GM21529 (cell line): ENCODE measurements at regions not wholly inside any gene's neighbourhood (a gene's known extent, or its start where the extent isn't known, plus 50 kb on each side); places are given as distances from the start of the nearest gene placed in this dataset.

Source experiments
- ATAC-seq: cut with Tn5 transposase; IDR thresholded peaks from one replicate; pipeline ENCODE4 v1.9.1; 2021; ENCODE audit not compliant: unreplicated experiment

DNA sequence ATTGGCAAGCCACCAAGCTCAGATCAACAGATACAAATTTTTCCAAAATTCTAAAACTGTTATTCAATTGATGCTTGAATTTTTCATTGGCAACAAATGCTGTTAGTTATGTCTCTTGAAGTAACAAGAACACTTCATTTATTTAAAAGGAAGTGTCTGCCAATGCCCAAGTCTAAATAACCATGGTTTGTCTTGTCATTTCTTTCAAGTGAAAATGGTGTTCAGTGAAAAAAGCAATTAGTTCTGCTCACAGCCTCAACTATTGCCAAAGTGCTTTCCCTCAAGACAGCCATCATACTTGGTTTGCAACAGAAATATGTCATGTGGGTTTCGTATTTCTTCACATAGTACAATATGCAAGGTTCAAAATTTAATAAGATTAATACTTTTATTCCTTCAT is 312.6 kb upstream of the LMCD1 start:
- ATAC-seq, result no peak

- ATAC-seq, result no peak
Measured at GRCh38 chr3:8191406-8191805, 310.2 kb upstream of the LMCD1 start.

DNA sequence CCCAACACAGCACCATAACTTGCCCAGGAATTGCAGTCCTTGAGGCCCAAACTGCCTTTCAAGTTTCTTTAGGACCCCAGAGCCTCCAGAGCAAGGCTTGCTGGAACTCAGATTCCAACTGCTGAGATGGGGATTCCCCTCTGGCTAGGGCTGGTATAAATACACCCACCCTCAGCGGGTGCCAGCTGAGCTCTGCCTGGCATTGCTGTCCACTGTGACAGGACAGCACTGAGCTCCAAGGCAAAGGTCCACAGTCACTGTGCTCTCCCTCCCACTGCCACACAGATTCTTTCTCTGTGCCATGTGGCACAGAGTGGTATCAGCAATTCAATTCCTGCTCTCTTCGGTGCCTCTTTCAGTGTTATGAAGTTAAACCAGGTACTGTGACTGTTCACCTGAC is 304.2 kb upstream of the LMCD1 start:
- no peak for ATAC-seq

DNA sequence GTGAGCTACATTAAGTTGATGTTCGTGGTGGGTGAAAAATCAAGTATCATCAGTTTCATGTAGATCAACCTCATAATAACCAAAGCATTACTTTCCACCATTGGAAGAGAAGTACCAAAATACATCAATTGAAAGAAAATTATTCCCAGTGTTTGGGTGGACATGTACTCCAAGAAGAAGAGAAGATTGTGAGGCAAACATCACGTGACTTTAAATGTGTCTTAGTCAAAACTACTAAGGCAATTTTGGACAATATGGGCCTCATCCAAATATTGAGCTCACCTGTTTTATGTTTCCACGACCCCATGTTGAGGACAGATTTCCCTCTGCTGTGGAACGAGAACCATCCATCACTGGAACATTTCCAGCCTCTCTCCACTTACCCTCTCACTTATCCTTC is 303.0 kb upstream of the LMCD1 start:
- no peak for ATAC-seq

- no peak for ATAC-seq
Measured at GRCh38 chr3:8200996-8201395, 300.6 kb upstream of the LMCD1 start.

- ATAC-seq, result no peak
Measured at GRCh38 chr3:8201886-8202285, 299.7 kb upstream of the LMCD1 start.

DNA sequence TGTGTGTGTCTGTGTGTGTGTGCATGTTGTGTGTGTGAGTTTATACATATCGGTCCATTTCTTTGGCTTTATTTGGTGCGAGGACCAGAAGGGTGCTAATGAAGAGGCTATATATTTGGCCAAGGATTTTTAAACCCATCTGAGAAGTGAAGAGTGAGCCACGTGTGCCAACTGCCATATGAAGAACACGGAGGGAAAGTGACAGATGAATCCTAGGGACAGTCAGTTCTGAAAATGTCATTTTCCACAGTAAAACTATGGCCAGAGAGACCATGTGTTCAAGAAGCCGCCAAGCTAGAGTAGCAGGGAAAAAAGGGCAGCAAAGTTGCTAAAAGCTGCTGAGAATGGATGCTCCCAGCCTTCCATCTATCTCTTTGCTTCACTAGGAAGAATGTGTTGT is 297.3 kb upstream of the LMCD1 start:
- no peak for ATAC-seq

GRCh38 chr3:8204853-8205650 is 296.6 kb upstream of the LMCD1 start:
- ATAC-seq, result no peak

DNA sequence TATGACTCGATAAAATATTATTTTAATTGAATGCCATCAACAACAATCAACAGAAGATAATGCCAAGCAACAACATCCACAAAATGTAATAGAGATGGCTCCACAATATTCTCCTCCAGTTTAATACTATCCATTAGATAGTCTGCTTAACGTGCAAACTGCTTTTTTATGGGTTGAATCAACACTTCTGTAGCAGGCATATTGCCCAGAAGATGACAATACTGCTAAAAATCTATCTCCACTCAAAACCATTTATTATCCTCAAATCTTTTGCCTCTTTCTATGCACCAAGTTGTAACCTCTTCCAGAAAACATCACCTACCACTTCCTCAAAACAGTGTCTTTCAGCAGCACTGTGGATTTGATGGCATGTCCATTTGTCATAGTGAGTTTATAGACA is 295.7 kb upstream of the LMCD1 start:
- no peak for ATAC-seq

GRCh38 chr3:8206971-8207617 is 294.5 kb upstream of the LMCD1 start:
- no peak for ATAC-seq

DNA sequence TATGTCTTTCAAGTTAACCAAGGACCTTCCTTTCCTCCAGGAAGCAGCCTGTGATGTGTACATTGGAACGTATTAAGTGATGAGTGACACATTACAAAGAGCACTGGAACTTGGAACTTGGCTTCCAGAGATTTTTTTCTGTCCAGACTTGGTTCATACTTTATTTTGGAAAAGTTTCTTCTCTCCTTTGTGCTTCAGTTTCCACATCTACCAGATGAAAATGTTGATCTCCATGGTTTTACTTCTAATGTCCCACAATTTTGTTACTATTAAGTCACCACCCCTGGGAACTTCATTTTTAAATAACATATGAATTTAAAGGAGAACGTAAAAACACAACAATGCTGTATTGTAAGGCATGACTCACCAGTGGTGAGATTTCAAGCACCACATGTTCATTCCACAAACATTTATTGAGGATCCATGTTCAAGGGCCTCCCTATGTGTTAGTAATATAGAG is 290.7 kb upstream of the LMCD1 start:
- no peak for ATAC-seq

DNA sequence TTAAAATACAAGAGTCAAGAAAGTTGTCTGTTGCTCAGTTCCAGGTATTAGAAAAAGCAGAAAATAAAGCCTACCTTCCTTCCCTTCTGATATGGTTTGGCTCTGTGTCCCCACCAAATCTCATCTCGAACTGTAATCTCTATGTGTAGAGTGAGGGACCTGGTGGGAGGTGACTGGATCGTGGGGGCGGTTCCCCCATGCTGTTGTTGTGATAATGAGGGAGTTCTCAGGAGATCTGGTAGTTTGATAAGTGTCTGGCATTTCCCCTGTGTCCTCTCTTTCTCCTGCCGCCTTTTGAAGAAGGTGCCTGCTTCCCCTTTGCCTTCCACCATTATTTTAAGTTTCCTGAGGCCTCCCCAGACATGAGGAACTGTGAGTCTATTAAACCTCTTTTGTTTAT is 288.8 kb upstream of the LMCD1 start:
- no peak for ATAC-seq

DNA sequence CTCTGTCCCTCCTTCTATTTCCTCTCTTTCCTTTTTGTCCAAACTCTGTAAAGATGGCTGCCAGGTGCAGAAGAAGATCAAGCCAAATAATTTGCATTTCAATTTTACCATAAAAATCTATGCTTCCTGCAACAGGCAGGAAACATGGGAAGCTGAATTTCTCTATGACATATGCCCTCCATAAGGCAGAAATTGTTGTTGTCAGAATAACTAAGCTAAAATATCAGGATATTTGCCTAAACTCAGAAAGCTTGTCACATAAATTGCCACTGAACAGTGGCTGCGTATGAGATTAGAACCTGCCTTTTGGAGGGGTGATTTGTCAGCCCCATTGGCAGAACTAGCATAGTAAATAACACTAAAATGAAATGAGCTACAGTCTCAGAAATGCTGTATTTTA is 288.3 kb upstream of the LMCD1 start:
- ATAC-seq, result no peak

- ATAC-seq, result no peak
Measured at GRCh38 chr3:8215821-8216220, 285.8 kb upstream of the LMCD1 start.

DNA sequence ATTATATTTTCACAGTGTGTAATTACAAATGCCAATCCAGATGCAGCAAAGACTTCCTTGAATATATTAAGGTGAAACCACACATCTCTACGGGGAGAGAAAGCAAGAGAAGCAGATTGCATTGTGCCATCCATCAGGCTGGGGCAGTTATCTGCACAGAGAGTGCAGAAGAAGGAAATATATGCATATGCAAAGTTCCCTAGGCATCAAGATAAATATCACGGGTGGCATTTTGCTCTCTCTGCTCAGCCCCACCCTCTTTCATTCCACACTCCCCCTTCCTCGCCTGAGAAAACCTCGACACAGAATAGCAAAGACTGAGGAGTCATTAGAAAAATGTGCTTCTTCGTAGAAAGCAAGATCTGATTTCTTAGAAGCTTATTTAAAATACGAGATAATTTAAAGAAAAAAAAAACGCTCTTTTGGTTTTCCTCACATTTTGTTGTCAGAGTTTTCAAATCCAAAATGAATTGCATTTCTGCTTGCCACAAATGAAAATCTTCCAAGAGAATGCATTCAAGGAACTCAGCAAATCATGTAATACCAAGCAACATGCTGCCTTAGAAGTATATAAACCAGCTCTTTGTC is 283.2 kb upstream of the LMCD1 start:
- no peak for ATAC-seq

DNA sequence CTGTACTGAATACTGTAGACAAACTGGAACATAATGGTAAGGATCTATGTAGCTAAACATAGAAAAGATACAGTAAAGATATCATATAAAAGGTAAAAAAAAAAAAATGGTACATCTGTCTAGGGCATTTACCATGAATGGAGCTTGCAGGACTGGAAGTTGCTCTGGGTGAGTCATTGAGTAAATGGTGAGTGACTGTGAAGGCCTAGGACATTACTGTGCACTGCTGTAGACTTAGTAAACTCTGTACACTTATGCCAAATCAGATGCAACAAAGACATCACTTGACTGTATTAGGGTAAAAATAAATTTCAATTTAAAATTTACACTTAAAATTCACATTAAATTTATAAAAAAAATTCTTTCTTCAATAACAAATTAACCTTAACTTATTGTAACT is 281.3 kb upstream of the LMCD1 start:
- no peak for ATAC-seq

GRCh38 chr3:8223766-8224165 is 277.9 kb upstream of the LMCD1 start:
- no peak for ATAC-seq

DNA sequence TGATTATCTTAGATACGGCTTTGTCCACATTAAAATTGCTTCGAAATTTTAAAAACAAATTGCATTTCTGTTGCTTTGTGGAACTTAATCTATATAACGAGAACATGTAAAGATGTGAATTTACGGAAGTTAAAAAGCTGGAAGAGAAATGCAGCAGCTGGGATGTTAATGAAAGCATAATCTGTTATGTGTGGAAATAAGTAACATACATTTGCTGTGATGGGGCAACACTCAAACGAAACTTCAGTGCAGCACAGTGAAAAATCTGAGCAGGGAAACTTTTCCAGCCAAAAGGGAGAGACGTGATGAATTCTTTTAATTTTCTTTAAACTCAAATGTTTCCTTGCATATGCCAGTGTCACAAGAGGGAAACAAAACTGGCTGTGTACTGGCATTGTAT is 276.7 kb upstream of the LMCD1 start:
- ATAC-seq, result no peak

DNA sequence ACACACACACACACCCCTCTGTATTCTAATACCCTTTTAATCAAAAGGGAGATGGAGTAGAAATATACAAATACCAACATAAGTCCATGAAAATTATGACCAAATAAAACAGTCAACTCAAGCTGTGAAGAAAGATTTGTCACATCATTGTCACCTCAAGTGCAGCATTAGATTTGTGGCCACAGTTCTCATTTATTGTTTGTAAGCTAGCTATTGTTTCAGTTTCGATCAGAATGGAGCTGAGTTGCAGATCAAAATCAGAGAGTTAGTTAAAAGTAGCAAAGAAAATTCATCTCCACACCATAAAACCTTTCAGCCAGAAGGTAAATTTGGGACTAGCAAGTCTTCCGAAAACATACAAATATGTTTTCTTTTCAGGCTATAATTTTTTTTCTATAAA is 267.7 kb upstream of the LMCD1 start:
- no peak for ATAC-seq

- no peak for ATAC-seq
Measured at GRCh38 chr3:8236264-8236663, 265.4 kb upstream of the LMCD1 start.

- ATAC-seq, result no peak
Measured at GRCh38 chr3:8237893-8238292, 263.7 kb upstream of the LMCD1 start.

DNA sequence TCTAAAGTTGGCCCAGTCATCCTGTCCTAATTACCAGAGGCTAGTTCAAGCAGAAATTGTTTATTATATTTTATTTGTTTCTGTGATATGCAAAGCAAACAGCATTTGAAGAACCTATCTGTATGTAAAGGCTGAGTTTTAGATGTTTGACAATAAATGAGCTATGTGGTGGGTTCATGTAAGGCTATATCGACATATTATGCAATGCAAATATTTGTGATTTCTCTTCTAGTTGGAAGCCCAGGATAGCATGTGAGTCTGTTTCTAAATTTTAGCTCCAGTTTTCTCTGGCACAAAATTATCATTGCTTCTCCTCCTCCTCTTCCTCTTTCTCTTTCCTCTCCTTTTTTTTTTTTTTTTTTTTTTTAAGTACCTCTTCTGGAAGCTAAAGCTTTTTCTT is 263.2 kb upstream of the LMCD1 start:
- no peak for ATAC-seq
